ENCODE measurements at regions not wholly inside any gene's neighbourhood (a gene's known extent, or its start where the extent isn't known, plus 50 kb on each side); places are given as distances from the start of the nearest gene placed in this dataset.

GRCh38 chr2:7661502-7661901 is 744.3 kb downstream of the RNF144A start:
- Histone ChIP-seq H3K27me3 (ENCODE audit: insufficient read depth, low read length) (no peaks in the 10 kb centered on the region), H3K9ac (ENCODE audit: low read length) (no peak overlapping the region), H4K20me1 (ENCODE audit: insufficient read depth) (no peaks in the 10 kb centered on the region), H3K4me3 (replicated peaks in 1 of 2; ENCODE audit: low read depth in 1 of 2, low read length in 2 of 2) (no peak overlapping the region), H3K79me2 (ENCODE audit: insufficient read depth, low read length) (no peaks in the 10 kb centered on the region), H3K9me3 (ENCODE audit: control insufficient read depth in 1 of 2, insufficient read depth in 1 of 2, low read depth in 1 of 2, low read length in 2 of 2) (no peaks in the 10 kb centered on the region), H3K36me3 (ENCODE audit: control insufficient read depth in 1 of 2, insufficient read depth in 2 of 2, low read length in 2 of 2) (no peaks in the 10 kb centered on the region), H3K4me2 (ENCODE audit: low read length) (no peak overlapping the region), H3K9me2 (ENCODE audit: insufficient read depth) (no peaks in the 10 kb centered on the region), H3K27ac (ENCODE audit: low read depth, low read length) (no peak overlapping the region), H2AFZ (ENCODE audit: low read depth, low read length, poor library complexity, severe bottlenecking) (no peak overlapping the region), H3K4me1 (ENCODE audit: control insufficient read depth in 1 of 2, insufficient read depth in 2 of 2, low read length in 2 of 2) (no peaks in the 10 kb centered on the region)
- ATAC-seq (no peak), DNase-seq (ENCODE audit: low read depth, low spot score) (no peak)
- intact Hi-C loops (cut with micrococcal nuclease) = no loop called here
- RAD21 ChIA-PET (ENCODE audit: low non-redundant PET in 1 of 2, low total read pairs in 2 of 2, uncharacterized antibody in 2 of 2, unreplicated experiment in 2 of 2) = no interaction called here
- BruUV-seq (replicated peaks) = no TSS peak
- POLR2A ChIA-PET = no interaction called here
- CTCF ChIA-PET = no interaction called here
- no peak for TF ChIP-seq POLR2A (IDR thresholded peaks at IDR 0.05; ENCODE audit: borderline replicate concordance, extremely low read depth, insufficient read depth, insufficient read length)
- no peak for TF ChIP-seq YY1 (IDR thresholded peaks at IDR 0.05; ENCODE audit: extremely low read depth, insufficient replicate concordance, low read depth, low read length)
- TF ChIP-seq EGR1 (IDR thresholded peaks at IDR 0.05; ENCODE audit: low read depth) = no peak
- no peak for TF ChIP-seq ZNF274 (IDR thresholded peaks at IDR 0.05; ENCODE audit: low read depth, low read length)
- no peak for TF ChIP-seq ATF3 (IDR thresholded peaks at IDR 0.05)
- TF ChIP-seq CEBPB (IDR thresholded peaks at IDR 0.05; ENCODE audit: low read depth) = no peak
- TF ChIP-seq ZBTB33 (IDR thresholded peaks at IDR 0.05; ENCODE audit: extremely low read depth, insufficient replicate concordance, low read length) = no peak
- no peak for TF ChIP-seq RAD21 (IDR thresholded peaks at IDR 0.05; ENCODE audit: low read depth)
- TF ChIP-seq ZFX (IDR thresholded peaks at IDR 0.05) = no peak
- no peak for TF ChIP-seq MAX (IDR thresholded peaks at IDR 0.05)
- TF ChIP-seq CBX3 (IDR thresholded peaks at IDR 0.05; ENCODE audit: low read depth) = no peak
- TF ChIP-seq EZH2phosphoT487 (IDR thresholded peaks at IDR 0.05; ENCODE audit: borderline replicate concordance) = no peak
